ENCODE measurements at regions not wholly inside any gene's neighbourhood (a gene's known extent, or its start where the extent isn't known, plus 50 kb on each side); places are given as distances from the start of the nearest gene placed in this dataset.

DNA sequence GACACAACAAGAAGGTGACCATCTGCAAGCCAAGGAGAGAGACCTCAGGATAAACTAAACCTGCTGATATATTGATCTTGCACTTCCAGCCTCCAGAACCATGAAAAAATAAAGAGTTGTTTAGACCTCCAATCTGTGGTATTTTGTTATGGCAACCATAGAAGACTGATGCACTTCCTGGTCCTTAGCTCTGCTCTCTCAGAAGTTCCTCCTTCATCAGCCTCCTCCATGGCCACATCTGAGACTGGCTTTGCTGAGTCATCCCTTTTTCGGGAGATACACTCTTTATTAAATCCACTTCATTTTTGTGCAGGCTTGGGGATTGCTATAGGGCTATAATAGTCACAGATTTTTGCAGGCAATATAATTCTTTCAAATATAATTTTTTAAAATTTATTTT lies 89.6 kb upstream of the ATF7IP start:
- no peak for ATAC-seq
- Histone ChIP-seq H3K4me3 (ENCODE audit: low read length) (no peak overlapping the region), H4K20me1 (ENCODE audit: low read length) (no peaks in the 10 kb centered on the region), H3K79me2 (ENCODE audit: low read length) (no peaks in the 10 kb centered on the region), H3K9ac (ENCODE audit: low read length) (no peak overlapping the region), H3F3A (ENCODE audit: low read length, unreplicated experiment) (no peaks in the 10 kb centered on the region), H3K9me2 (replicated peaks; ENCODE audit: low read length) (no peaks in the 10 kb centered on the region), H2AFZ (ENCODE audit: low read length) (no peak overlapping the region), H3K4me2 (ENCODE audit: low read length) (no peak overlapping the region), H3K4me1 (ENCODE audit: insufficient read depth, low read length) (peaks cover 6% of the 10 kb centered on the region; the same call in 1 of the 2 replicates), H3K36me3 (ENCODE audit: low read depth, low read length) (no peaks in the 10 kb centered on the region), H3K9me3 (ENCODE audit: low read length) (no peaks in the 10 kb centered on the region), H3K27me3 (ENCODE audit: low read length) (no peaks in the 10 kb centered on the region), H3K27ac (ENCODE audit: low read length) (no peak overlapping the region)
- DNase-seq: no peak
- BruUV-seq (replicated peaks): no TSS peak
- intact Hi-C loops (cut with micrococcal nuclease): no loop called here
- POLR2A ChIA-PET (ENCODE audit: unreplicated experiment): no interaction called here
- CTCF ChIA-PET: no interaction called here
- TF ChIP-seq, protein P1, sequence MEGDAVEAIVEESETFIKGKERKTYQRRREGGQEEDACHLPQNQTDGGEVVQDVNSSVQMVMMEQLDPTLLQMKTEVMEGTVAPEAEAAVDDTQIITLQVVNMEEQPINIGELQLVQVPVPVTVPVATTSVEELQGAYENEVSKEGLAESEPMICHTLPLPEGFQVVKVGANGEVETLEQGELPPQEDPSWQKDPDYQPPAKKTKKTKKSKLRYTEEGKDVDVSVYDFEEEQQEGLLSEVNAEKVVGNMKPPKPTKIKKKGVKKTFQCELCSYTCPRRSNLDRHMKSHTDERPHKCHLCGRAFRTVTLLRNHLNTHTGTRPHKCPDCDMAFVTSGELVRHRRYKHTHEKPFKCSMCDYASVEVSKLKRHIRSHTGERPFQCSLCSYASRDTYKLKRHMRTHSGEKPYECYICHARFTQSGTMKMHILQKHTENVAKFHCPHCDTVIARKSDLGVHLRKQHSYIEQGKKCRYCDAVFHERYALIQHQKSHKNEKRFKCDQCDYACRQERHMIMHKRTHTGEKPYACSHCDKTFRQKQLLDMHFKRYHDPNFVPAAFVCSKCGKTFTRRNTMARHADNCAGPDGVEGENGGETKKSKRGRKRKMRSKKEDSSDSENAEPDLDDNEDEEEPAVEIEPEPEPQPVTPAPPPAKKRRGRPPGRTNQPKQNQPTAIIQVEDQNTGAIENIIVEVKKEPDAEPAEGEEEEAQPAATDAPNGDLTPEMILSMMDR (conservative IDR thresholded peaks at IDR 0.05; ENCODE audit: low read depth, low read length): no peak
- no peak for TF ChIP-seq EZH2 (IDR thresholded peaks at IDR 0.05; ENCODE audit: low read length, unreplicated experiment)
- no peak for TF ChIP-seq EZH2phosphoT487 (IDR thresholded peaks at IDR 0.05; ENCODE audit: borderline replicate concordance, low read length)

DNA sequence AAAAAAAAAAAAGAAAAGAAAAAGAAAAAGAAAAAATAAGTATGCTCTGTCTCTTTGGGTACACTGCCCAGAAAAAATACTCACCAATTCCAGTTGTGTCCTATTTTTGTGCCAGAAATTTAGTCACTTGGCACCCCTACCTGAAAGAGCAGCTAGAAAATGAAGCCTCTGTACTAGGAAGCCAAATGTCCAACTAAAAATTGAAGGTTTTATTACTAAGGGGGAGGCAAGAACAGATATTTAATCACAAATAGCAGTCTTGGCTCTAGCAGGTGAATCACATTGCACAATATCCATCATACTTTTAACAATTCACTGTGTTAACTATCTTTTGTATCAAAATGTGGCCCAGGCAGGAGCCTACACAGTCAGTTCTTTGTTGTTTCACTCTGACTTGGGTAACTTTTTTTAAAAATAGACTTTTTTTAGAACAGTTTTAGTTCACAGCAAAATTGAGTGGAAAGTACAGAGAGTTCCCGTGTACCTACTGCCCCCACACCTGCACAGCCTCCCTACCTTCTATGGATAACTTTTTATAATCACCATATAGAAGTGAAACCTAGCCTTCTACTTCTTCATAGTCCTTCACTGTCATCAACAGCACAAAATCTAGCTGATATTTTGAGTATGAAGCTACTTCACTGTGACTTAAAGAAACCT lies 87.1 kb upstream of the ATF7IP start:
- Histone ChIP-seq H3K36me3 (ENCODE audit: low read depth, low read length) (no peaks in the 10 kb centered on the region), H3K4me3 (ENCODE audit: low read length) (no peak overlapping the region), H3K9me3 (ENCODE audit: low read length) (no peaks in the 10 kb centered on the region), H3K79me2 (ENCODE audit: low read length) (no peaks in the 10 kb centered on the region), H3K4me1 (ENCODE audit: insufficient read depth, low read length) (peaks cover under 1% of the 10 kb centered on the region; the same call in 1 of the 2 replicates), H3F3A (ENCODE audit: low read length, unreplicated experiment) (no peaks in the 10 kb centered on the region), H3K27me3 (ENCODE audit: low read length) (no peaks in the 10 kb centered on the region), H3K4me2 (ENCODE audit: low read length) (no peak overlapping the region), H3K27ac (ENCODE audit: low read length) (no peak overlapping the region), H2AFZ (ENCODE audit: low read length) (no peak overlapping the region), H3K9me2 (replicated peaks; ENCODE audit: low read length) (no peaks in the 10 kb centered on the region), H3K9ac (ENCODE audit: low read length) (no peak overlapping the region), H4K20me1 (ENCODE audit: low read length) (no peaks in the 10 kb centered on the region)
- BruUV-seq (replicated peaks): no TSS peak
- intact Hi-C loops (cut with micrococcal nuclease): no loop called here
- TF ChIP-seq EZH2phosphoT487 (IDR thresholded peaks at IDR 0.05; ENCODE audit: borderline replicate concordance, low read length) (no peak), EZH2 (IDR thresholded peaks at IDR 0.05; ENCODE audit: low read length, unreplicated experiment) (no peak)
- TF ChIP-seq, protein P1 (conservative IDR thresholded peaks at IDR 0.05; ENCODE audit: low read depth, low read length): no peak
- ATAC-seq (no peak), DNase-seq (no peak)
- POLR2A ChIA-PET (ENCODE audit: unreplicated experiment): no interaction called here
- CTCF ChIA-PET: interaction anchor here (0.5 kb wide), 1 partner anchor 177 kb away, joined by 3 read pairs; no protein-coding TSS in a partner anchor

DNA sequence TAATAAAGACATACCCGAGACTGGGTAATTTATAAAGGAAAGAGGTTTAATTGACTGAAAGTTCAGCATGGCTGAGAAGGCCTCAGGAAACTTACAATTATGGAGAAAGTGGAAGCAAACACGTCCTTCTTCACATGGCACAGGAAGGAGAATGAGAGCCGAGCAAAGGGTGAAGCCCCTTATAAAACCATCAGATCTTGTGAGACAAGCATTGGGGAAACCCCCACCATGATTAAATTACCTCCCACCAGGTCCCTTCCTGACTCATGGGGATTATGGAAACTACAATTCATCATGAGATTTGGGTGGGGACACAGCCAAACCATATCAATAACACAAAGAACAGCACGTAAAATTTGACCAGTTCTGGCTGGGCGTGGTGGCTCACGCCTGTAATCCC lies 85.6 kb upstream of the ATF7IP start:
- intact Hi-C loops (cut with micrococcal nuclease): no loop called here
- H3K9me3 ChIP-seq (ENCODE audit: low read length): no peaks in the 10 kb centered on the region
- no peaks in the 10 kb centered on the region for H3K79me2 ChIP-seq (ENCODE audit: low read length)
- no peak overlapping the region for H3K27ac ChIP-seq (ENCODE audit: low read length)
- no peaks in the 10 kb centered on the region for H3K4me1 ChIP-seq (ENCODE audit: insufficient read depth, low read length)
- BruUV-seq (replicated peaks): no TSS peak
- no peak for DNase-seq
- H3F3A ChIP-seq (ENCODE audit: low read length, unreplicated experiment): no peaks in the 10 kb centered on the region
- no peak overlapping the region for H2AFZ ChIP-seq (ENCODE audit: low read length)
- no peaks in the 10 kb centered on the region for H4K20me1 ChIP-seq (ENCODE audit: low read length)
- POLR2A ChIA-PET (ENCODE audit: unreplicated experiment): no interaction called here
- H3K4me2 ChIP-seq (ENCODE audit: low read length): no peak overlapping the region
- CTCF ChIA-PET: no interaction called here
- H3K36me3 ChIP-seq (ENCODE audit: low read depth, low read length): no peaks in the 10 kb centered on the region
- H3K9me2 ChIP-seq (replicated peaks; ENCODE audit: low read length): no peaks in the 10 kb centered on the region
- no peaks in the 10 kb centered on the region for H3K27me3 ChIP-seq (ENCODE audit: low read length)
- no peak overlapping the region for H3K9ac ChIP-seq (ENCODE audit: low read length)
- no peak for ATAC-seq
- no peak overlapping the region for H3K4me3 ChIP-seq (ENCODE audit: low read length)
- no peak for TF ChIP-seq EZH2phosphoT487 (IDR thresholded peaks at IDR 0.05; ENCODE audit: borderline replicate concordance, low read length)
- no peak for TF ChIP-seq EZH2 (IDR thresholded peaks at IDR 0.05; ENCODE audit: low read length, unreplicated experiment)
